Activated T-helper 1 cell treated with anti-CD3 and anti-CD28 coated beads, Interleukin-12 subunit alpha, Interleukin-12 subunit beta, Interleukin-2, Interleukin-4 antibody, amounts not matched to agents 30 ng/mL and 10 ng/mL and 1 ng/mL, durations not matched to agents 14 hours and 24 hours and 36 hours (primary cell): ENCODE measurements at regions not wholly inside any gene's neighbourhood (a gene's known extent, or its start where the extent isn't known, plus 50 kb on each side); places are given as distances from the start of the nearest gene placed in this dataset.

Experiments used
- DNase-seq: peaks from one replicate; pipeline ENCODE4 v3.0.0; 2021; ENCODE audit warnings: low spot score
- H3K27ac Mint-ChIP-seq: one replicate; pipeline ENCODE4 v1.8.0; 2021; ENCODE audit warnings: mild to moderate bottlenecking, mixed read lengths
- H3K27me3 Mint-ChIP-seq: one replicate; pipeline ENCODE4 v1.8.0; 2022; ENCODE audit warnings: mild to moderate bottlenecking, moderate library complexity, mixed read lengths; ENCODE audit not compliant: insufficient read depth
- H3K36me3 Mint-ChIP-seq: one replicate; pipeline ENCODE4 v1.8.0; 2021; ENCODE audit warnings: low read depth, mixed read lengths
- H3K4me1 Mint-ChIP-seq: one replicate; pipeline ENCODE4 v1.8.0; 2021; ENCODE audit warnings: low read depth, mixed read lengths
- H3K4me3 Mint-ChIP-seq: one replicate; pipeline ENCODE4 v1.8.0; 2021; ENCODE audit warnings: mild to moderate bottlenecking, moderate library complexity, mixed read lengths
- H3K9me3 Mint-ChIP-seq: one replicate; pipeline ENCODE4 v1.8.0; 2021; ENCODE audit warnings: mixed read lengths
- intact Hi-C: fragments of 100-400 bp; cut with micrococcal nuclease; formaldehyde crosslinking; loops from one replicate; pipeline ENCODE4 v1.15.1; 2024

DNA sequence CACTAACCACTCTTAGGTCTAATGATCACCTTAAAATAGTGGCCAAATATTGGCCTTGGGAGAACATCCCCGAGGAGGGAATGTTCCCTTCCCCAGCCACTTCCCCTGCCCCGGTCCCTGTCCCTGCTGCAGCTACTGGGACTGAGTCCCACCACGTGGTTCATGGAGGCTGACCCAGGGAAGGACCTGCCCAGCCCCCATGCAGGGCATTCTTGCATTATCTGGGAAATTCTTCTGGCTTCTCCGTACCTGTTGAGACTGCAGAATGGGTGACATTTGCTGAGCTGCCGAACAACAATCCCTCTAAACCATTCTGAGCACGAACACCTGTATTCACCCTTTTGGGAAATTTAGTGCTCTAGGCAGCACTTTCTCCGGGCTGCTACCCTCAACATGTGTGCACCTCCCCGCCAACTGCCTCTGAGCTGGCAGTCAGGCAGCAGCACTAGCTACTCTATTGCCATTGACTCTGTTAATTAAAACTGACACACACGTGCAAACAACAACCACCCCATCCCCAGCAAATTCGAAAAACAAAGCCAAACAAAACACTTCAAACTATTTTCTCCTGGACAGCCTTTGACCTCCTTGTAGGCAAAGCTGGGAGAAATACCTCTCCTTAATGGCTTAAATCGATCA lies 567.4 kb upstream of the MKI67 start:
- intact Hi-C loops = no loop called here

GRCh38 chr10:128694168-128694850 lies 568.1 kb upstream of the MKI67 start:
- intact Hi-C loops = no loop called here
- Mint-ChIP-seq H3K27me3 (no peaks in the 10 kb centered on the region), H3K4me3 (no peak overlapping the region), H3K27ac (no peak overlapping the region), H3K9me3 (no peaks in the 10 kb centered on the region), H3K4me1 (no peaks in the 10 kb centered on the region), H3K36me3 (no peaks in the 10 kb centered on the region)
- DNase-seq = no peak

More for the DNA sequence above, 567.4 kb upstream of the MKI67 start:
- no peaks in the 10 kb centered on the region for H3K9me3 Mint-ChIP-seq
- no peak for DNase-seq
- no peak overlapping the region for H3K4me3 Mint-ChIP-seq
- no peaks in the 10 kb centered on the region for H3K36me3 Mint-ChIP-seq
- no peak overlapping the region for H3K27ac Mint-ChIP-seq
- H3K27me3 Mint-ChIP-seq = no peaks in the 10 kb centered on the region
- H3K4me1 Mint-ChIP-seq = no peaks in the 10 kb centered on the region

DNA sequence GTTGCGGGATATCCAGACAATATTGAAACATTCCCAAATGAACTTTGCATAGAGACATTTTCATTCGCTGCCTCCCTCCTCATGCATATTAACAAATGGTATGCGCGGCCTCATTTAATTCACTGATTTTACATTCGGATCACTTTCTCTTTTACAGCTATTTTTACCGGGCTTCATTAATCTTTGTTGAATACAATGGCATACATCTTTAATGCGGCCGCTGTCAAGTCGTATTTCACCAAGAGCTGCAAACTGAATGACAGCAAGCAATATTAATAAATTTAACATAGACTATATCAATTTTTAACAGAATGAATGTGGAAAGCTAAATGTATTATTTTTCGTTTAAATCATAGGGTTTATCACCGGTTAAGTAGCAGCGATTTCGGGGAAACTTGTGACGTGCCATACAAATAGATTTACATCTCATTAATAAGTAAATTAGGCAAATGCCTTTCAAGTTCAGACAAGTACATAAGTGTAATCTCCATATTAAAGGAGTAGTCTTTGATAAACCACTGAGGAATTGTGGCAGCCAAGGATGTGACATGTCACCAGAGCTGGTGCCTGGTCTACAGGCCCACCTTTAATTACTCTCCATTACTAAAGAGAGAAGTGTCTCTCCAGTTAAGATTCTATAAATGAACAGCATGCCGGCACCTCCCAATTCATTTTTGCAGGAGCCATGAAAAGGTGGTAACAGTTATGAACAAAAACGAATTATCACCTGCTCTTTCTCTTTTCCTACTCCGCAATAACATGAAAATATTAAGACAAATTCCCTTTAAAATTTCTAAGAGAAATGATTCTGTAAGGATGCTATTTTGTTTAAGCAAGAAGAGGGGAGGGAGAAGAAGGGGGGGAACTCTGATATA lies 568.9 kb upstream of the MKI67 start:
- Mint-ChIP-seq H3K27ac (no peak overlapping the region), H3K4me1 (no peaks in the 10 kb centered on the region), H3K9me3 (no peaks in the 10 kb centered on the region), H3K27me3 (peaks cover 2% of the 10 kb centered on the region), H3K36me3 (no peaks in the 10 kb centered on the region), H3K4me3 (no peak overlapping the region)
- no peak for DNase-seq
- intact Hi-C loops = no loop called here

DNA sequence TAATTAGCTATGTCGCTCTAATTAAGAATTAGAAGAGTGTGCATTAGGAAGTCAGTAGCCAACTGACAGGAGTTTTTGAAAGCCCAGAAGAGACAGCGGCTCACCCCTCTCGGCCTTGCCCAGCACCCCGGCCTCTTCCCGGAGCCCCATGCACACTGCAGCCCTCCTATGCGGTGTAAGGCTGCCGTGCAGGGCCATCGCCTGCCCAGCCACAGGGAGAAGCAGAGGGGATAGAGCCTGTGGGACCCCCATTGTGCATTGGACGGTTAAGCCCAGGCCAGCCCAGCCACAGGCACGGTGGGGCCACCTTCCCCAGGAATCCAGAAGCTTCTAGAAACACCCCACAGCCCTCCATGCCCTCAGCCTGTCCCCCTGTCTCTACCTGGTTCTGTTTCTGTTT lies 569.7 kb upstream of the MKI67 start:
- intact Hi-C loops = no loop called here
- Mint-ChIP-seq H3K27me3 (peaks cover 4% of the 10 kb centered on the region), H3K9me3 (no peaks in the 10 kb centered on the region), H3K36me3 (no peaks in the 10 kb centered on the region), H3K4me1 (no peaks in the 10 kb centered on the region), H3K4me3 (no peak overlapping the region), H3K27ac (no peak overlapping the region)
- DNase-seq = no peak

DNA sequence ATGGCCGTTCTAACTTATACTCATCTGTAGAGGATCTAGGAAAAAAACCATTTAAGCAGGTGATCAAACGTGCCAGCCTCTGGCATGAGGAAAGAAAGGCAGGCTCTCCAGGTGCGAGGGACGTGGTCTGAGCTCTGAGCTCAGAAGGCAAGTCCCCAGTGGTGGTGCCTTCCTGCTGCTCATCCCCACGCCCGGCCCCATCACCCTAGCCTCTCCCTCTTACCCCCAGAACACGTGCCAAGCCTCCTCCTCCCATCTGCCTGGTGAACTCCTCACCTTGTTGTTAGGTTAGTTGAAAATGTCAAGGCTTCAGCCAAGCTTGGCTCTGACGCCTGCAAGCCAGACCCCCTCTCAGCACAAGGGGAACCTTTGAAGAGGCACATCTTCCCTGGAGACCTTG lies 571.2 kb upstream of the MKI67 start:
- no peak for DNase-seq
- Mint-ChIP-seq H3K27ac (no peak overlapping the region), H3K9me3 (no peaks in the 10 kb centered on the region), H3K4me1 (no peaks in the 10 kb centered on the region), H3K27me3 (peaks cover 4% of the 10 kb centered on the region), H3K4me3 (no peak overlapping the region), H3K36me3 (no peaks in the 10 kb centered on the region)
- intact Hi-C loops = no loop called here

- H3K36me3 Mint-ChIP-seq = no peaks in the 10 kb centered on the region
- intact Hi-C loops = no loop called here
- no peaks in the 10 kb centered on the region for H3K9me3 Mint-ChIP-seq
- H3K4me3 Mint-ChIP-seq = no peak overlapping the region
- H3K27me3 Mint-ChIP-seq = peaks cover 4% of the 10 kb centered on the region
- DNase-seq = no peak
- H3K4me1 Mint-ChIP-seq = no peaks in the 10 kb centered on the region
- no peak overlapping the region for H3K27ac Mint-ChIP-seq
Measured at GRCh38 chr10:128701381-128701780, 575.2 kb upstream of the MKI67 start.

DNA sequence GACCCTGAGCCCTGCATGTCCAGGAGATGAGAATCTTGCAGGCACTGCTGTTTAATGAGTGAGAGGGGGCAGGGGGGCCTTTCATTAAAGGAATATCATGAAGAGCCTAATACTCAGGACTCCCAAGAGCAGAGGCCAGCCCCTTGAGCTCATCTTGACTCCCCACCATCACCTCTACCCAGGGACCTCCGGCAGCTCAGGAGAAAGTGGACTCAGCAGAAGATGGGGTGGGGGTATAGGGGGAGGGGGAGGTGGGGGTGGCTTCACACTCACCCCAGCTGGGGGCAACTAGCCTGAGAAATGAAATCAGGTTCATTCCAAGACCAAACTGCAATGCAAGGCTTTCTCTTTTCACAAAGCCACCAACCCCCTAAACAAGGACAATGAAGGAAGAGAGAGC lies 575.6 kb upstream of the MKI67 start:
- Mint-ChIP-seq H3K4me1 (no peaks in the 10 kb centered on the region), H3K9me3 (no peaks in the 10 kb centered on the region), H3K36me3 (no peaks in the 10 kb centered on the region), H3K4me3 (no peak overlapping the region), H3K27me3 (peaks cover 4% of the 10 kb centered on the region), H3K27ac (no peak overlapping the region)
- intact Hi-C loops = no loop called here
- DNase-seq = no peak

DNA sequence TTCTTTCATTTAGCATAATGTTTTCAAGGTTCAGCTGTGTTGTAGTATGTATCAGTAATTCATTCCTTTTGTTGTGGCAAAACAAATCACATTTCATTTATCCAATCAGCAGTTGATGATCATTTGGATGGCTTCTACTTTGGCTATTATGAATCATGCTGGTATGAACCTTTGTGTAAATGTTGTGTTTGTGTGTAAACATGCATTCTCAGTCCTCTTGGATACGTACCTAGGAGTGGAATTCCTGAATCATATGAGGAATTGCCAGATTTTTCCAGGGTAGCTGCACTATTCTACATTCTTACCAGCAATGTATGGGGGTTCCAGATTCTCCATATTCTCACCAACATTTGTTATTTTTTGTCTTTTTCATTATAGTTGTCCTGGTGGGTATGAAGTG lies 578.5 kb upstream of the MKI67 start:
- H3K4me1 Mint-ChIP-seq = no peaks in the 10 kb centered on the region
- intact Hi-C loops = no loop called here

DNA sequence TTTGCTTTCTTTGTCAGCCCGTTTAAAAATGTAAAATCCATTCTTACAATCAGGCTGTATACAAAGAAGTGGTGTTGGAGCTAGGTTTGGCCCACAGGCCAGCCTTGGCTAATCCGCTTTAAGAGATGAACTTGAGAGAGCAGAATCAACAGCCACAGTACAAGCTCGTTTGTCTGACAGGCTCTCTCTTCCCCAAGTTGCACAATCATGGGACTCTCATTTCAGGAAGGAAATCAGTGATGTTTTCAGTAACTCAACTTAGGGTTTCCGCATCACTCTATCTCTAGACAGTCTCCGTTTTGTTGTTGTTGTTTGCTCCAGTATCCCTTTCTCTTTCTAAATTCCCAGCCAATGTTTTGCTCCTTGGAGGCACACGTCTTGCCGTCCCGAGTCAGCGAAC lies 582.0 kb upstream of the MKI67 start:
- no peaks in the 10 kb centered on the region for H3K36me3 Mint-ChIP-seq
- intact Hi-C loops = no loop called here
- H3K4me1 Mint-ChIP-seq = no peaks in the 10 kb centered on the region
- H3K27me3 Mint-ChIP-seq = peaks cover 4% of the 10 kb centered on the region
- no peak overlapping the region for H3K27ac Mint-ChIP-seq
- no peak for DNase-seq
- H3K4me3 Mint-ChIP-seq = no peak overlapping the region
- no peaks in the 10 kb centered on the region for H3K9me3 Mint-ChIP-seq

More for the DNA sequence above, 578.5 kb upstream of the MKI67 start:
- no peak overlapping the region for H3K4me3 Mint-ChIP-seq
- DNase-seq = no peak
- H3K27me3 Mint-ChIP-seq = peaks cover 8% of the 10 kb centered on the region
- no peaks in the 10 kb centered on the region for H3K36me3 Mint-ChIP-seq
- no peak overlapping the region for H3K27ac Mint-ChIP-seq
- no peaks in the 10 kb centered on the region for H3K9me3 Mint-ChIP-seq

DNA sequence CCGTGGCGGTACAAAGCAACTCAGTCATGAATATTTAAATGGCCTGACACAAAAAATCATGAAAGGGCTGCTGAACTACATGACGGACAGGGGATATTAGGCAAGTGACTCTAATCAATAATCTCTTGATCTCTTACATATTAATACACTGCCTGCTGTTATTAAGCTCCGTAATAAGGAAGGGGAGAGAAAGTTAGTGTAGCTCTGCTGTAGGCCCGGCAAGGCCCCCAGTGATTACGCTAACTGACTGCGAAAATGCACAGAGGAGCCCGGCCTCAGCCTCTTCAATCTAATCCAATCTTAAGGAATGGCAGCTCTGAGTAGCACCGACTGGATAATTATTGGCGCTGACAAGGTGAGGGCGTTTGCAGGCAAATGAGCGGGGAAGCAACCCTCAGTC lies 583.5 kb upstream of the MKI67 start:
- no peaks in the 10 kb centered on the region for H3K9me3 Mint-ChIP-seq
- H3K27ac Mint-ChIP-seq = no peak overlapping the region
- no peaks in the 10 kb centered on the region for H3K36me3 Mint-ChIP-seq
- H3K27me3 Mint-ChIP-seq = peaks cover 4% of the 10 kb centered on the region
- no peak for DNase-seq
- intact Hi-C loops = no loop called here
- no peaks in the 10 kb centered on the region for H3K4me1 Mint-ChIP-seq
- no peak overlapping the region for H3K4me3 Mint-ChIP-seq

GRCh38 chr10:128710098-128710797 lies 584.0 kb upstream of the MKI67 start:
- intact Hi-C loops = no loop called here
- Mint-ChIP-seq H3K27me3 (peaks cover 4% of the 10 kb centered on the region), H3K4me1 (no peaks in the 10 kb centered on the region), H3K9me3 (no peaks in the 10 kb centered on the region), H3K36me3 (no peaks in the 10 kb centered on the region), H3K27ac (no peak overlapping the region), H3K4me3 (no peak overlapping the region)
- DNase-seq = no peak

DNA sequence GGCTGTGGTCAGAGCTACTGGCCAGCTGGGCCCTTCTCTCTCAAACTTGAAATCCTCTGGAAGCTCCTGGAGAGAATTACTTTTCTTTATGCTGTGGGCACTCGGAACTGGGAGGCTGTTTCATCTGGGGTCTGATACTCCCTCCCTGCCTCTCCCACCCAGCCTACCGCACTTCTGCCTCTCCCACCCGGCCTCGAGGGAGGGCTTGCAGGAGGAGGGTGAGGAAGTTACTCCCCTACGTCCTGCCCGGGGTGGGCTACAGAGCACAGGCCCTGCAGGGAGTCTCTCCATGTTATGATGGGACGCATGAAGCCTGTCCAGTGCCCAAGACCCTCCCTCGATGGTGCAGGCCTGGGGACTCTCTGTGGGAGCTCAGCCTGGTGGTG lies 584.6 kb upstream of the MKI67 start:
- Mint-ChIP-seq H3K4me1 (no peaks in the 10 kb centered on the region), H3K4me3 (no peak overlapping the region), H3K9me3 (no peaks in the 10 kb centered on the region), H3K36me3 (no peaks in the 10 kb centered on the region), H3K27me3 (peaks cover 4% of the 10 kb centered on the region), H3K27ac (no peak overlapping the region)
- intact Hi-C loops = no loop called here
- no peak for DNase-seq

DNA sequence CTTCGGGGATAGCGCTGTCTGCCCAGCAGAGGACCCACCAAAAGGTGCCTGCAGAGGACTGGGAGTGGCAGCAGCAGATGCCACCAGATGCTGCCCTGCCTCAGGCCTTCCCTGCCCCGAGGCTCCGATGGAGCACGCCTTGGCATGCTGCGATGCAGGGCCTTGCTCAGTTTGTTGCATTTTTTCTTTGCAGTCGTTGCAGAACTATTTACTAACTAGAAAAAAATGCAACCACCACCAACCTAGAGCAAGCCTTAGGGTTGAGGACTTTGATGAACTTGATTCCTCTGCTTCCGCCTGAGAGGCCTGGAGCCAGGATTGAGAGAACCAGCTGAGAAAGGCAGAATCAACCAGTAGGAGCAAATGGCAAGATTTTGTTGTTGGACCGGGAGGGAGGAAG lies 585.6 kb upstream of the MKI67 start:
- no peaks in the 10 kb centered on the region for H3K9me3 Mint-ChIP-seq
- H3K4me1 Mint-ChIP-seq = no peaks in the 10 kb centered on the region
- H3K4me3 Mint-ChIP-seq = no peak overlapping the region
- H3K27ac Mint-ChIP-seq = no peak overlapping the region
- H3K27me3 Mint-ChIP-seq = peaks cover 4% of the 10 kb centered on the region
- intact Hi-C loops = no loop called here
- no peaks in the 10 kb centered on the region for H3K36me3 Mint-ChIP-seq
- DNase-seq = no peak
